ENCODE measurements at regions not wholly inside any gene's neighbourhood (a gene's known extent, or its start where the extent isn't known, plus 50 kb on each side); places are given as distances from the start of the nearest gene placed in this dataset.

- TF ChIP-seq GABPA (IDR thresholded peaks at IDR 0.05 in 1 of 2, conservative IDR thresholded peaks at IDR 0.05 in 1 of 2) (no peak), MAX (IDR thresholded peaks at IDR 0.05) (no peak), FOXA2 (IDR thresholded peaks at IDR 0.05) (no peak)
These were observed 107.3 kb upstream of the BDNF start (continued) for GRCh38 chr11:27807596-27807995.

DNA sequence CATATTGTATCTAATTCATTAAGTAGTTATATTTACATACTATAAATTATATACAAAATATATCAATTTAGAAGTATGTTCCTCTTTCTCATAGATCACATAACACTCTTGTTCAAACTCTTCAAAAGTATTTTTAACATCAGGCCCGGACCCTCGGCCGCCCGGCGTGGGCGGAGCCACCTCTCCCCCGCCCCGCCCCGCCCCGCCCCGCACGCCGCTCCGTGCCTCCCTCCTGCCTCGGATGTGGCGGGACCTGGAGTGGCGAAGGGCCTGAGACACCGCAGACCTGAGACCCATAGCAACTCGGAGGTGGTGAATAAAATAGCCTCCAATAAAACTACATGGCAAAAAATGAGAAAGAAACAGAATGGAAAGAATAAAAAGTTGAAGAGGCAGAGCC is 105.9 kb upstream of the BDNF start:
- no peak for DNase-seq (ENCODE audit: low spot score)
- 49% methylated on average over 19 of the region's 19 CpGs for WGBS
- peaks cover 0 to 2% (median 0%) of the 10 kb centered on the region in 4 donors for H3K27me3 ChIP-seq (ENCODE audit: control insufficient read depth in 4 of 4, insufficient read depth in 4 of 4, low read length in 3 of 4)

More for the DNA sequence above, 105.9 kb upstream of the BDNF start:
- Histone ChIP-seq H3K9ac (ENCODE audit: low read depth in 1 of 2, low read length in 2 of 2) (no peak overlapping the region), H3K4me1 (ENCODE audit: control insufficient read depth in 4 of 4, insufficient read depth in 4 of 4, low read length in 3 of 4) (no peaks in the 10 kb centered on the region), H3K27ac (ENCODE audit: low read depth in 1 of 2, low read length in 2 of 2) (no peak overlapping the region), H3K36me3 (ENCODE audit: control insufficient read depth in 4 of 4, insufficient read depth in 3 of 4, low read depth in 1 of 4, low read length in 3 of 4) (no peaks in the 10 kb centered on the region), H3K4me3 (ENCODE audit: low read depth in 1 of 3, low read length in 3 of 3) (no peak overlapping the region), H3K9me3 (ENCODE audit: control insufficient read depth in 4 of 4, low read length in 3 of 4) (no peaks in the 10 kb centered on the region)
- no peak for TF ChIP-seq ZBTB33 (IDR thresholded peaks at IDR 0.05)
- TF ChIP-seq HNF4G (IDR thresholded peaks at IDR 0.05), result no peak
- no peak for TF ChIP-seq MAX (IDR thresholded peaks at IDR 0.05)
- TF ChIP-seq HNF4A (conservative IDR thresholded peaks at IDR 0.05), result no peak
- no peak for TF ChIP-seq JUND (IDR thresholded peaks at IDR 0.05)
- TF ChIP-seq SP1 (IDR thresholded peaks at IDR 0.05), result no peak
- TF ChIP-seq, protein P1, sequence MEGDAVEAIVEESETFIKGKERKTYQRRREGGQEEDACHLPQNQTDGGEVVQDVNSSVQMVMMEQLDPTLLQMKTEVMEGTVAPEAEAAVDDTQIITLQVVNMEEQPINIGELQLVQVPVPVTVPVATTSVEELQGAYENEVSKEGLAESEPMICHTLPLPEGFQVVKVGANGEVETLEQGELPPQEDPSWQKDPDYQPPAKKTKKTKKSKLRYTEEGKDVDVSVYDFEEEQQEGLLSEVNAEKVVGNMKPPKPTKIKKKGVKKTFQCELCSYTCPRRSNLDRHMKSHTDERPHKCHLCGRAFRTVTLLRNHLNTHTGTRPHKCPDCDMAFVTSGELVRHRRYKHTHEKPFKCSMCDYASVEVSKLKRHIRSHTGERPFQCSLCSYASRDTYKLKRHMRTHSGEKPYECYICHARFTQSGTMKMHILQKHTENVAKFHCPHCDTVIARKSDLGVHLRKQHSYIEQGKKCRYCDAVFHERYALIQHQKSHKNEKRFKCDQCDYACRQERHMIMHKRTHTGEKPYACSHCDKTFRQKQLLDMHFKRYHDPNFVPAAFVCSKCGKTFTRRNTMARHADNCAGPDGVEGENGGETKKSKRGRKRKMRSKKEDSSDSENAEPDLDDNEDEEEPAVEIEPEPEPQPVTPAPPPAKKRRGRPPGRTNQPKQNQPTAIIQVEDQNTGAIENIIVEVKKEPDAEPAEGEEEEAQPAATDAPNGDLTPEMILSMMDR (IDR thresholded peaks at IDR 0.05; ENCODE audit: low read depth, low read length, missing input control), result no peak
- no peak for TF ChIP-seq NR2F2 (IDR thresholded peaks at IDR 0.05)
- TF ChIP-seq, protein P2, sequence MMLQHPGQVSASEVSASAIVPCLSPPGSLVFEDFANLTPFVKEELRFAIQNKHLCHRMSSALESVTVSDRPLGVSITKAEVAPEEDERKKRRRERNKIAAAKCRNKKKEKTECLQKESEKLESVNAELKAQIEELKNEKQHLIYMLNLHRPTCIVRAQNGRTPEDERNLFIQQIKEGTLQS (IDR thresholded peaks at IDR 0.05), result no peak
- no peak for TF ChIP-seq EGR1 (IDR thresholded peaks at IDR 0.05; ENCODE audit: low read depth in 2 of 2)
- TF ChIP-seq FOXA1 (IDR thresholded peaks at IDR 0.05), result no peak
- no peak for TF ChIP-seq FOXA2 (IDR thresholded peaks at IDR 0.05)
- TF ChIP-seq, protein P3, sequence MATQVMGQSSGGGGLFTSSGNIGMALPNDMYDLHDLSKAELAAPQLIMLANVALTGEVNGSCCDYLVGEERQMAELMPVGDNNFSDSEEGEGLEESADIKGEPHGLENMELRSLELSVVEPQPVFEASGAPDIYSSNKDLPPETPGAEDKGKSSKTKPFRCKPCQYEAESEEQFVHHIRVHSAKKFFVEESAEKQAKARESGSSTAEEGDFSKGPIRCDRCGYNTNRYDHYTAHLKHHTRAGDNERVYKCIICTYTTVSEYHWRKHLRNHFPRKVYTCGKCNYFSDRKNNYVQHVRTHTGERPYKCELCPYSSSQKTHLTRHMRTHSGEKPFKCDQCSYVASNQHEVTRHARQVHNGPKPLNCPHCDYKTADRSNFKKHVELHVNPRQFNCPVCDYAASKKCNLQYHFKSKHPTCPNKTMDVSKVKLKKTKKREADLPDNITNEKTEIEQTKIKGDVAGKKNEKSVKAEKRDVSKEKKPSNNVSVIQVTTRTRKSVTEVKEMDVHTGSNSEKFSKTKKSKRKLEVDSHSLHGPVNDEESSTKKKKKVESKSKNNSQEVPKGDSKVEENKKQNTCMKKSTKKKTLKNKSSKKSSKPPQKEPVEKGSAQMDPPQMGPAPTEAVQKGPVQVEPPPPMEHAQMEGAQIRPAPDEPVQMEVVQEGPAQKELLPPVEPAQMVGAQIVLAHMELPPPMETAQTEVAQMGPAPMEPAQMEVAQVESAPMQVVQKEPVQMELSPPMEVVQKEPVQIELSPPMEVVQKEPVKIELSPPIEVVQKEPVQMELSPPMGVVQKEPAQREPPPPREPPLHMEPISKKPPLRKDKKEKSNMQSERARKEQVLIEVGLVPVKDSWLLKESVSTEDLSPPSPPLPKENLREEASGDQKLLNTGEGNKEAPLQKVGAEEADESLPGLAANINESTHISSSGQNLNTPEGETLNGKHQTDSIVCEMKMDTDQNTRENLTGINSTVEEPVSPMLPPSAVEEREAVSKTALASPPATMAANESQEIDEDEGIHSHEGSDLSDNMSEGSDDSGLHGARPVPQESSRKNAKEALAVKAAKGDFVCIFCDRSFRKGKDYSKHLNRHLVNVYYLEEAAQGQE (IDR thresholded peaks at IDR 0.05), result no peak
- no peak for TF ChIP-seq RXRA (IDR thresholded peaks at IDR 0.05)
- TF ChIP-seq YY1 (IDR thresholded peaks at IDR 0.05), result no peak
- TF ChIP-seq TAF1 (conservative IDR thresholded peaks at IDR 0.05), result no peak
- no peak for TF ChIP-seq RAD21 (IDR thresholded peaks at IDR 0.05)
- no peak for TF ChIP-seq GABPA (IDR thresholded peaks at IDR 0.05 in 1 of 2, conservative IDR thresholded peaks at IDR 0.05 in 1 of 2)

Measured in liver (tissue), 8 donors.